ENCODE measurements at regions not wholly inside any gene's neighbourhood (a gene's known extent, or its start where the extent isn't known, plus 50 kb on each side); places are given as distances from the start of the nearest gene placed in this dataset.

- TF ChIP-seq MAX (IDR thresholded peaks at IDR 0.05; ENCODE audit: low read depth) (no peak), RXRA (IDR thresholded peaks at IDR 0.05; ENCODE audit: borderline replicate concordance, low read depth) (no peak), NFIC (IDR thresholded peaks at IDR 0.05; ENCODE audit: borderline replicate concordance) (no peak), TAF1 (IDR thresholded peaks at IDR 0.05; ENCODE audit: borderline replicate concordance, low read depth, low read length) (no peak), RAD21 (IDR thresholded peaks at IDR 0.05; ENCODE audit: low read length) (no peak), RFX5 (IDR thresholded peaks at IDR 0.05; ENCODE audit: low read length) (no peak), GABPA (IDR thresholded peaks at IDR 0.05; ENCODE audit: low read depth) (no peak), TCF12 (IDR thresholded peaks at IDR 0.05) (no peak), PBX3 (IDR thresholded peaks at IDR 0.05) (no peak), MXI1 (IDR thresholded peaks at IDR 0.05; ENCODE audit: low read depth, low read length) (no peak), EP300 (IDR thresholded peaks at IDR 0.05; ENCODE audit: borderline replicate concordance in 1 of 2, low read depth in 1 of 2, low read length in 1 of 2) (no peak), JUND (IDR thresholded peaks at IDR 0.05) (no peak), GATA2 (CRISPR knock-in tag; IDR thresholded peaks at IDR 0.05) (no peak)
- TF ChIP-seq, protein P1, sequence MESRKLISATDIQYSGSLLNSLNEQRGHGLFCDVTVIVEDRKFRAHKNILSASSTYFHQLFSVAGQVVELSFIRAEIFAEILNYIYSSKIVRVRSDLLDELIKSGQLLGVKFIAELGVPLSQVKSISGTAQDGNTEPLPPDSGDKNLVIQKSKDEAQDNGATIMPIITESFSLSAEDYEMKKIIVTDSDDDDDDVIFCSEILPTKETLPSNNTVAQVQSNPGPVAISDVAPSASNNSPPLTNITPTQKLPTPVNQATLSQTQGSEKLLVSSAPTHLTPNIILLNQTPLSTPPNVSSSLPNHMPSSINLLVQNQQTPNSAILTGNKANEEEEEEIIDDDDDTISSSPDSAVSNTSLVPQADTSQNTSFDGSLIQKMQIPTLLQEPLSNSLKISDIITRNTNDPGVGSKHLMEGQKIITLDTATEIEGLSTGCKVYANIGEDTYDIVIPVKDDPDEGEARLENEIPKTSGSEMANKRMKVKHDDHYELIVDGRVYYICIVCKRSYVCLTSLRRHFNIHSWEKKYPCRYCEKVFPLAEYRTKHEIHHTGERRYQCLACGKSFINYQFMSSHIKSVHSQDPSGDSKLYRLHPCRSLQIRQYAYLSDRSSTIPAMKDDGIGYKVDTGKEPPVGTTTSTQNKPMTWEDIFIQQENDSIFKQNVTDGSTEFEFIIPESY (IDR thresholded peaks at IDR 0.05; ENCODE audit: borderline replicate concordance, low read depth) = no peak
- TF ChIP-seq, protein P2, sequence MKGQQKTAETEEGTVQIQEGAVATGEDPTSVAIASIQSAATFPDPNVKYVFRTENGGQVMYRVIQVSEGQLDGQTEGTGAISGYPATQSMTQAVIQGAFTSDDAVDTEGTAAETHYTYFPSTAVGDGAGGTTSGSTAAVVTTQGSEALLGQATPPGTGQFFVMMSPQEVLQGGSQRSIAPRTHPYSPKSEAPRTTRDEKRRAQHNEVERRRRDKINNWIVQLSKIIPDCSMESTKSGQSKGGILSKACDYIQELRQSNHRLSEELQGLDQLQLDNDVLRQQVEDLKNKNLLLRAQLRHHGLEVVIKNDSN (IDR thresholded peaks at IDR 0.05; ENCODE audit: borderline replicate concordance, low read depth) = no peak
- TF ChIP-seq, protein P3, sequence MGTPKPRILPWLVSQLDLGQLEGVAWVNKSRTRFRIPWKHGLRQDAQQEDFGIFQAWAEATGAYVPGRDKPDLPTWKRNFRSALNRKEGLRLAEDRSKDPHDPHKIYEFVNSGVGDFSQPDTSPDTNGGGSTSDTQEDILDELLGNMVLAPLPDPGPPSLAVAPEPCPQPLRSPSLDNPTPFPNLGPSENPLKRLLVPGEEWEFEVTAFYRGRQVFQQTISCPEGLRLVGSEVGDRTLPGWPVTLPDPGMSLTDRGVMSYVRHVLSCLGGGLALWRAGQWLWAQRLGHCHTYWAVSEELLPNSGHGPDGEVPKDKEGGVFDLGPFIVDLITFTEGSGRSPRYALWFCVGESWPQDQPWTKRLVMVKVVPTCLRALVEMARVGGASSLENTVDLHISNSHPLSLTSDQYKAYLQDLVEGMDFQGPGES (IDR thresholded peaks at IDR 0.05; ENCODE audit: low read depth, low read length) = no peak
- TF ChIP-seq, protein P4, sequence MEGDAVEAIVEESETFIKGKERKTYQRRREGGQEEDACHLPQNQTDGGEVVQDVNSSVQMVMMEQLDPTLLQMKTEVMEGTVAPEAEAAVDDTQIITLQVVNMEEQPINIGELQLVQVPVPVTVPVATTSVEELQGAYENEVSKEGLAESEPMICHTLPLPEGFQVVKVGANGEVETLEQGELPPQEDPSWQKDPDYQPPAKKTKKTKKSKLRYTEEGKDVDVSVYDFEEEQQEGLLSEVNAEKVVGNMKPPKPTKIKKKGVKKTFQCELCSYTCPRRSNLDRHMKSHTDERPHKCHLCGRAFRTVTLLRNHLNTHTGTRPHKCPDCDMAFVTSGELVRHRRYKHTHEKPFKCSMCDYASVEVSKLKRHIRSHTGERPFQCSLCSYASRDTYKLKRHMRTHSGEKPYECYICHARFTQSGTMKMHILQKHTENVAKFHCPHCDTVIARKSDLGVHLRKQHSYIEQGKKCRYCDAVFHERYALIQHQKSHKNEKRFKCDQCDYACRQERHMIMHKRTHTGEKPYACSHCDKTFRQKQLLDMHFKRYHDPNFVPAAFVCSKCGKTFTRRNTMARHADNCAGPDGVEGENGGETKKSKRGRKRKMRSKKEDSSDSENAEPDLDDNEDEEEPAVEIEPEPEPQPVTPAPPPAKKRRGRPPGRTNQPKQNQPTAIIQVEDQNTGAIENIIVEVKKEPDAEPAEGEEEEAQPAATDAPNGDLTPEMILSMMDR (IDR thresholded peaks at IDR 0.05) = no peak
- TF ChIP-seq, protein P5, sequence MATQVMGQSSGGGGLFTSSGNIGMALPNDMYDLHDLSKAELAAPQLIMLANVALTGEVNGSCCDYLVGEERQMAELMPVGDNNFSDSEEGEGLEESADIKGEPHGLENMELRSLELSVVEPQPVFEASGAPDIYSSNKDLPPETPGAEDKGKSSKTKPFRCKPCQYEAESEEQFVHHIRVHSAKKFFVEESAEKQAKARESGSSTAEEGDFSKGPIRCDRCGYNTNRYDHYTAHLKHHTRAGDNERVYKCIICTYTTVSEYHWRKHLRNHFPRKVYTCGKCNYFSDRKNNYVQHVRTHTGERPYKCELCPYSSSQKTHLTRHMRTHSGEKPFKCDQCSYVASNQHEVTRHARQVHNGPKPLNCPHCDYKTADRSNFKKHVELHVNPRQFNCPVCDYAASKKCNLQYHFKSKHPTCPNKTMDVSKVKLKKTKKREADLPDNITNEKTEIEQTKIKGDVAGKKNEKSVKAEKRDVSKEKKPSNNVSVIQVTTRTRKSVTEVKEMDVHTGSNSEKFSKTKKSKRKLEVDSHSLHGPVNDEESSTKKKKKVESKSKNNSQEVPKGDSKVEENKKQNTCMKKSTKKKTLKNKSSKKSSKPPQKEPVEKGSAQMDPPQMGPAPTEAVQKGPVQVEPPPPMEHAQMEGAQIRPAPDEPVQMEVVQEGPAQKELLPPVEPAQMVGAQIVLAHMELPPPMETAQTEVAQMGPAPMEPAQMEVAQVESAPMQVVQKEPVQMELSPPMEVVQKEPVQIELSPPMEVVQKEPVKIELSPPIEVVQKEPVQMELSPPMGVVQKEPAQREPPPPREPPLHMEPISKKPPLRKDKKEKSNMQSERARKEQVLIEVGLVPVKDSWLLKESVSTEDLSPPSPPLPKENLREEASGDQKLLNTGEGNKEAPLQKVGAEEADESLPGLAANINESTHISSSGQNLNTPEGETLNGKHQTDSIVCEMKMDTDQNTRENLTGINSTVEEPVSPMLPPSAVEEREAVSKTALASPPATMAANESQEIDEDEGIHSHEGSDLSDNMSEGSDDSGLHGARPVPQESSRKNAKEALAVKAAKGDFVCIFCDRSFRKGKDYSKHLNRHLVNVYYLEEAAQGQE (IDR thresholded peaks at IDR 0.05; ENCODE audit: low read depth, low read length) = no peak
- no peaks in the 10 kb centered on the region for H3K9me2 ChIP-seq
- peaks cover 4% of the 10 kb centered on the region; the same call in 1 of the 2 replicates for H3K9me3 ChIP-seq
- H3K4me2 ChIP-seq = no peak overlapping the region
- no peak overlapping the region for H3K27ac ChIP-seq (ENCODE audit: low read depth in 2 of 2, low read length in 1 of 2)
- H3K9ac ChIP-seq = no peak overlapping the region
- ChIA-PET CTCF (interaction anchor here (3.4 kb wide), 1 partner anchor 31 kb away, joined by 15 read pairs; no protein-coding TSS in a partner anchor), POLR2A (no interaction called here)
- H3K36me3 ChIP-seq (replicated peaks in 1 of 2; ENCODE audit: control insufficient read depth in 1 of 2, insufficient read depth in 2 of 2, low read length in 1 of 2) = no peaks in the 10 kb centered on the region
- no peaks in the 10 kb centered on the region for H4K20me1 ChIP-seq (ENCODE audit: insufficient read depth)
- H2AFZ ChIP-seq (ENCODE audit: low read depth) = no peak overlapping the region
- peaks cover 0 to 7% of the 10 kb centered on the region in 2 experiments; a peak in 2 of 4 replicates for H3K4me1 ChIP-seq (ENCODE audit: control insufficient read depth in 1 of 2, insufficient read depth in 2 of 2, low read depth in 1 of 2, low read length in 1 of 2)
- H3F3A ChIP-seq (replicated peaks; ENCODE audit: insufficient read depth) = peaks cover 27% of the 10 kb centered on the region
- H3K27me3 ChIP-seq (ENCODE audit: insufficient read depth) = no peaks in the 10 kb centered on the region
- DNase-seq = no peak
- no peak overlapping the region for H3K4me3 ChIP-seq (ENCODE audit: low read depth in 2 of 2, low read length in 1 of 2)
- H3K79me2 ChIP-seq (ENCODE audit: insufficient read depth) = no peaks in the 10 kb centered on the region
These were observed 162.0 kb upstream of the SYT6 start for GRCh38 chr1:114315631-114316030.
